Bone marrow (tissue), 2 donors: ENCODE measurements at regions not wholly inside any gene's neighbourhood (a gene's known extent, or its start where the extent isn't known, plus 50 kb on each side); places are given as distances from the start of the nearest gene placed in this dataset.

Experiments used
- DNase-seq, 2 donors: peaks; one replicate each; lab custom pipeline; 2025; lab: John Stamatoyannopoulos, UW

- DNase-seq: no peak
These were observed 50.7 kb upstream of the PNMA8B start for GRCh38 chr19:46546194-46546896.

- DNase-seq: no peak
These were observed 50.4 kb upstream of the CALM3 start for GRCh38 chr19:46550684-46551083.

- DNase-seq: peak in 1 of 2 donors; percentile 79
These were observed 50.0 kb upstream of the CALM3 start for GRCh38 chr19:46551164-46551563.
